ENCODE measurements at regions not wholly inside any gene's neighbourhood (a gene's known extent, or its start where the extent isn't known, plus 50 kb on each side); places are given as distances from the start of the nearest gene placed in this dataset.

GRCh38 chr10:123455861-123456260, 210.3 kb upstream of the GPR26 start:
- DNase-seq (ENCODE audit: low read depth), result no peak

GRCh38 chr10:123458933-123459332, 207.2 kb upstream of the GPR26 start:
- DNase-seq (ENCODE audit: low read depth), result no peak

DNA sequence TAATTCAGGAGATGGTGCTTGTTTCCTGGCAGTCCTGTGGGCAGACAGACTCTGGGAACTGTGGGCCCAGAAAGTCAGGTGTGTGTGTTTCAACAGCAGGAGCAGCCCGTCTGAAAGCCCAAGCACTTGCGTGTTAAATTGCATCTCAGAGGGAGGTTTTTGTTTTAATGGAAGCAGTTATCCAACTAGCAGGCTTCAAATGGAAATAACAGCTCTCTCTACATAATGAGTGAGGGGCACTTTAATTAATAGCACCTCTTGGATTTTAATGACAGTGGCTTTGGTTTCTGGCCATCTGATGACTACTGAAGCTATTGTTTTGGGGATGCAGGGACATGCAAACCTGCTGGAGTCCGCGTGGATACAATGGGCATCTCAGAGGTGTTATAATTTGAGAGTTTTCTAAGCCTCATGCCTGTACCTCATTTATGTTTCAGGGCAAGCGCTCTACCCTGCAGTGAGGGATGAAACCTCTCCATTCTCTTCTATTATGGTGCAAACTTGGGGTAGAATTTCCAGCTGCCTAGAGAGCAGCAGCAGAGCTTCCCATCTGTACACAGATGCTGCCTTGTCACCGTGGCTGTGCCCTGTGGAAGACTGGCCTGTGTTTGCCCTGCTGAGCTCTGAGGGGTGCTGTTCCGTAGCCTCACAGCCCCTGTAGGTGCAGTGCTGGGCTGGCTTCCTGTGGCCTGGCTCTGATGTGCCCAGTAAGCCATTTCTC, 206.6 kb upstream of the GPR26 start:
- no peak for DNase-seq (ENCODE audit: low read depth)

- DNase-seq (ENCODE audit: low read depth), result no peak
Observed at GRCh38 chr10:123462246-123462645, 203.9 kb upstream of the GPR26 start.

- DNase-seq (ENCODE audit: low read depth), result no peak
Observed at GRCh38 chr10:123462756-123463155, 203.4 kb upstream of the GPR26 start.

- DNase-seq (ENCODE audit: low read depth), result no peak
Observed at GRCh38 chr10:123463181-123463580, 203.0 kb upstream of the GPR26 start.

DNA sequence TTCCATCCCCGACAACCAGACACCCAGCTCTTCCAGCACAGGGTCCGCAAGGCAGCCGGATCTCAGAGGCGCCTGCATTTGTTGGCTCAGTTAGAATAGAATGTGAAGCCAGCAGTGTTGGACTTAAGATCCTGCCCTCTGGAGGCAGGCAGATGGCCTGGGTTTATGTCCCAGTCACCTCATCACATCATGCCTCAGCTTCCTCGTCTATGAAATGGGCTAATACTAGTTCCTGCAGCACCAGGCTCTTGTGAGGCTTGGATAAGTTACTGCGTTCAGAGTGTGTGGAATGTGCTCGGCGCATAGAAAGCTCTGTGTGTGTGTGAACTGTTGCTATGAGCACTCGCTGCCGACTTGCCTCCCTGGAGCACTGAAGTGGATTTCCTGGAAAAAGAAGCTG, 202.5 kb upstream of the GPR26 start:
- DNase-seq (ENCODE audit: low read depth), result no peak

DNA sequence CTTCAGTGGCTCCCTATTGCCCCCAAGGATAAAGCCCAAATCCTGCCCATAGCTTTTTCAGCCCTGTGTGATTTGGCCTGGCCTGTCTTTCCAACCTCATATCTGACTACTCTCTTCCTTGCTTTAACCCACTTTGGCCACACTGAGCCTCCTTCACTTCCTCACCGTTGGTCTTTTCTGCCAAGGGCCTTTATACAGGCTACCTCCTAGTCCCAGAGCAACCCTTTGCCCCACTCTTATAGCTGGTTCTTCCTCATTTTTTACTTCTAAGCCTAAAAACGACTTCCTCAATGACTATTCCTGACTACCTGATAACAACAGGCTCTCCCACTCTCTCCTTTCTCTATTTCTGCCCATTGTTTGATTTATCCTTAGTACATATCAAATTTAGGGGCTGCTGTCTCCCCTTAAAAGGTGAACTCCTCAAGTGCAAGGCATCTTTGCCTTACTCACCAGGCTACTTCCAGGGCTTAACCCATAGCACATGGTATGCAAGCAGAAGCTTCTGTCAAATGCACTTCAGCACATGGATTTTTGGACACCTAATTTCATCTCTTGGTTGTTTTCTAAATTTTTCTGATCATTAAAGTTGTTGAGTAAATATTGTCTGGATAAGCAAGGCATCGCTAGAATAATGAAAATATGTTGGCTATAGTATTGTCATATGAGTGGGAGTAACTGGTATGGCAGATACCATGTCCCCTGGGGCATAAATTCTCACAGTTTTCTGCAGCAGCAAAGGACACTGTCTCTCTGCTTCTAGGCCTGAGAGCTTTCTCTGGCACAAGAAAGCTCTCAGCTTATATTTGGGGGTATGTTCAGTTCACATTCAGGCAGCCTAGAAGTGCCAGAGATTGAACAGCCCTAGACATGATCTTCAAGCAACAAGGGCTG, 201.5 kb upstream of the GPR26 start:
- DNase-seq (ENCODE audit: low read depth), result no peak

- no peak for DNase-seq (ENCODE audit: low read depth)
Observed at GRCh38 chr10:123470336-123470921, 195.7 kb upstream of the GPR26 start.

DNA sequence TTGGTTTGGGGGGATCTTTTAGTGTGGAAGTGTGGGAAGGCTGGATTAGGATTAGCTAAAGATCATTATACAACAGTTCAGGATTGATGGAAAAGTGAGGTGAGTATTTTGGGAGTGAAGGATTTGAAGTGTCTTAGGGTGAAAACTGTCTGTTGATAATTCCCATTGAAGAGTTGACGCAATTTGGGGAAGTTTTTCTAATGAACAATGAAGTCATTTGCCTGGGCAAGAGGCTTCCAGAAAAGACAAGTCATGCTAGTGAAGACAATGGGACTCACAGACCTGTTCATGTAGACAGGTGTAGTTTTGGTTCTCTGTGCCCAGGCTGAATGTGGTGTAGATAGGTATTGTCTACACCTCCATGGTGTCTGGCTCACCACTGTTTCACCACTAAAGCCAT, 194.3 kb upstream of the GPR26 start:
- DNase-seq (ENCODE audit: low read depth), result no peak

GRCh38 chr10:123472606-123473005, 193.5 kb upstream of the GPR26 start:
- DNase-seq (ENCODE audit: low read depth), result no peak

DNA sequence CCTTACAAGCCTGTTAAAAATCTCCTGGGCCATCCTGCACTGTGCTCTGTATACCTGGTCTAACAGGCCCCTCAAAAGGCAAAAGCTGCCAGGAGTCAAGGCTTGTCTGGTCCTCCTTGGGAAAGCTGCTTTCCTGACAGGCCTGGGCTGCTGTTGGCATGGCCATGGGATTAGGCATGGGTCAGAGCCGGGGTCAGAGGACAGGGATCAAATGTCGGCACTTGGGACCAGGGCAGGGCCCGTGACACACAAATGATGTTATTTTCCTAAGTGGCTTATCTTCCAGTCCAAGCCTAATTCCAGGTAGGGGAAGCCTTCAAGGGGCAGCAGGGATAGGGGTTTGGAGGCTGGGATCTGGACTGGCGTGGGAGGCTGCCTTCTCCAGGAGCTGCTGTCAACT, 191.5 kb upstream of the GPR26 start:
- DNase-seq (ENCODE audit: low read depth), result no peak

DNA sequence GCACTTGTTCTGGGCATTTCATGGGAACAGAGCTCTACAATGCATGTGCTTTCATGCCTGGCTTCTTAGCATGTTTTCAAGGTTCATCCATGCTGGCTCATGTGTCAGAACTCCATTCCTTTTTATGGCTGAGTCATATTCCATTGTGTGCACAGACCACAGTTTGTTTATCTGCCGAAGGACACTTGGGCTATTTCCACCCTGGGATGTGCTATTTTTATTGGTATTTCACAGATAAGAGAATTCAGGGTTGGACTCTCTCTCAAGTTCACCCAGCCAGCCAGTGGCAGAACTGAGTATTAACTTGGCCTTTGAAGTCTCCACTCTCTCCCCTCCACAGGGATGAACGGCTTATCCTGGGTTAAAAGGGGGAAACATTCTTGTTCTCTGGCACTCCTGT, 190.7 kb upstream of the GPR26 start:
- DNase-seq (ENCODE audit: low read depth), result no peak

DNA sequence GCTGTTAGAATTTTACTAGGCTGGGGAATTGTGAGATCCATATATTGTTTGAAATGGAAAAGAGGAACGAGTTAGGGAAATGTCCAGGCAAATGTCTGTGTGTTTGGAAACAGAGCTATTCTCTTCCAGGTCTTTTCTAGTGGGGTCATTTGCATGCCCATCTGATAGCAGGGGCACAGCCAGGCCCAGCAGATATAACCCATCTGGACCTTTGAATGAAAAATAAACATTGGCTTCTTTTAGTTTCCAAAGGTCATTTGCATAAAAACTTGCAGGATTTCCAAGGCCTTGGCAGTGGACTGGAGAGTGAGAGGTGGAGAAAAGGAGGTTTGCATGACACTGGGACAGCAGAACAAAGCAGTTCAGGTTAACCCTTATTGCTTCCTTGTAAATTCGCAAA, 188.0 kb upstream of the GPR26 start:
- DNase-seq (ENCODE audit: low read depth), result no peak

GRCh38 chr10:123479640-123480039, 186.5 kb upstream of the GPR26 start:
- no peak for DNase-seq (ENCODE audit: low read depth)

DNA sequence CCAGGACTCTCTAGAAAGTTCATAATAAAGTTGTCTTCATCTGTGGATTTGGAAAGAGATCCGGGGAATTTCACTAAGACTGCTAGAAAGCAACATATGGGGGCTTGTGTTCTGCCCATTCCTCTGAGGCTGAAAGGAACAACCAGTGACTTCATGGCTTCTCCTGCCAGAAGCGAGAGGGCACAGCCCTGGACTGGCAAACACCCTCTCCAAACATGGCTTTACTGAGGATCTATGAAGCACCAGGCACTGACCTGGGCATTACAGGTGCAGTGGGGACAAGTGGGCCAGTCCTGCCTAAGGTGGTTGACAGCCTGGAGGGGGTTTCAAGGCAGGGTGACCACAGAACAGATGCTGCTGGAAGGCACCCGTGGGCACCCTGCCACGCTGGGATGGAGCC, 185.8 kb upstream of the GPR26 start:
- no peak for DNase-seq (ENCODE audit: low read depth)

GRCh38 chr10:123480845-123481244, 185.3 kb upstream of the GPR26 start:
- DNase-seq (ENCODE audit: low read depth), result no peak

DNA sequence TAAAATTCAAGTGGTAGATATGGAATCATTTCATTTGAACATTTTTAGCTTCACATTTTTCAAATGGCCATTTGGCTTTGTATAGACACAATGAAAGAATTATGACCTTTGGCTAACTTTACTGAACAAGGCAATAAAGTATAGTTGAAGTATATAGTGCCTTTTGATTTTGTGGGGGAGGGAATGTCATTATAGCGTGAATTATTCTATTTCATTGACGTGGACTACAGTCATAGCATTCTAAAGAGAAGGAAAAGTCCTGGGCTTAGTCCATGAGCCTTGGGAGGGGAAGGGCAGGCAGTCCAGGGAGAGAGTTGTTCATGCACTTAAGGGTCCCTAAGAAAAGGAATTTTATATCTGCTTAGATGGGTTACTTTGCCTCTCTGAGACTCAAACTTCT, 181.4 kb upstream of the GPR26 start:
- DNase-seq (ENCODE audit: low read depth), result no peak

- no peak for DNase-seq (ENCODE audit: low read depth)
Observed at GRCh38 chr10:123485341-123485960, 180.7 kb upstream of the GPR26 start.

DNA sequence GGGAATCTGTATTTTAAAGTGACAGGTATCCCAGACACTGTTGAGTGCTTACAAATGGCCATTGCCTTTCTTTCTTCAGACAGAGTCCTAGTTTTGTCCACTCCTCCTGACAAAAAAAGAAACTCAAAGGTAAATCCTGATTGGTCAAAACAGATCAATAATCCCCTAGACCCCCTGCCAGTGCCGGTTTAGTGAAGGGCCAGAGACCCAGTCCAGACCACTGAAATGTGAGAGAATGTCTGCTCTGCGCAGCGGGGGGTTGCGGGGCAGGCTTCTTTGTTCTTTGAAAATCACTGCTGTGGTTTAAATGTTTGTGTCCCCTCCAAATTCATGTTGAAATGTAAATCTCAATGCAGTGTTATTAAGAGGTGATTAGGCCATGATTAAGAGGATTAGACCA, 177.7 kb upstream of the GPR26 start:
- no peak for DNase-seq (ENCODE audit: low read depth)

GRCh38 chr10:123491364-123491763, 174.8 kb upstream of the GPR26 start:
- DNase-seq (ENCODE audit: low read depth), result no peak

DNA sequence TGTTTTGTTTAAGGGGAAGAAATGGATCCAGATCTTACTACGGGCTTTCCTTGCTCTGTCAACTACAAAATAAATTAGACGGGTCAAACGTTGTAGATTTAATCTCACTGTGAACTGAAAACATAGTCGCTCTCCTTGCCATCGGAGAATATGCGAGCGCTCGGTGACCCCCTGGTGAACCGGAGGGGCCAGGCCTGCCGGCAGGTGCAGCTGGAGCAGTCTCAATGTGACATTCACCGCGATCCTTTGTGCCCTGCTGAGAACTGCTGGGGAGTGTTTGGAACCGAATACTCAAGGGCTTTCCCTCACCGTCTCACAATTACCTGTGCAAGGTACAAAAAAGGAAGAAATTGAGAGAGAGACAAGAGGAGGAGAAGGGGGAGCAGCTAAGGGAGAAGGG, 174.1 kb upstream of the GPR26 start:
- DNase-seq (ENCODE audit: low read depth), result no peak
